ENCODE measurements at regions not wholly inside any gene's neighbourhood (a gene's known extent, or its start where the extent isn't known, plus 50 kb on each side); places are given as distances from the start of the nearest gene placed in this dataset.

DNA sequence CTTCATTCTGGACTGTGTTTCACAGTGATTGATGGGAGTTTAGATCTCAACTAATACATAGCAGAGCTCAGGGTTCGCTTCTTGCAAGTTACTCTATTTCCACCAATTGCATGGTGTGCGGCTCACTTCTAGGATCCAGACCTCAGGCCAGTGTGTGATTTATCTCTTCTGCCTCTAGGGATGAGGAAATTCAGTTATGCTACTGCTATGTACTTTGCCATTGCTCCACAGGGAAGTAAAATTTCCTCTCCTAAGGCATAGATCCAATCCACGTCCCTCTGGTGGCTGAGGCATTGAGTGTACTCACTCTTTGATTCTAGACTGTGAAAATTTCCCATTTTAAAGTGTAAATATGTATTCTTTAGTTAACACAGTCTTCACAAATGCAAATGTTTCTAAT, 214.1 kb downstream of the HS3ST3B1 start (continued):
- TF ChIP-seq SETDB1 (CRISPR knock-in tag; IDR thresholded peaks at IDR 0.05; ENCODE audit: borderline replicate concordance) (no peak), POLR2AphosphoS5 (IDR thresholded peaks at IDR 0.05; ENCODE audit: low read depth, low read length) (no peak), ZNF160 (CRISPR knock-in tag; IDR thresholded peaks at IDR 0.05) (no peak), ZNF335 (CRISPR knock-in tag; IDR thresholded peaks at IDR 0.05) (no peak)

DNA sequence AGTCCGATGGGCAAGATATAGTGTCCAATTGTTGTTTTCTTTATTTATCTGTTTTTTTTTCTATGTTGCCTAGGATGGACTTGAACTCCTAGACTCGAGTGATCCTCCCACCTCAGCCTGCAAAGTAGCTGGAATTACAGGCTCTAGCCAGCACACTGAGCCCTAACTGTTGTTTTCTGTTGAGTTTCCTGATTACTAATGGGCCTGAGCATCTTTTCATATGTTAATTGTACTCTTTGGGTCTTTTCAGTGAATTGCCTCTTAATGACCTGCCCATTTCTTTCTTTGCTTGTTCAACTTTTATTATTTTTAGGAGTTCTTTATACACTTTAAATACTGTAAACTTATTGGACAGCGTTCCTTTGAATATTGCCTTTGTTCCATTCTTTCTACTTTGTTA, 213.0 kb downstream of the HS3ST3B1 start:
- H3K79me2 ChIP-seq (ENCODE audit: insufficient read depth, low read length) = no peaks in the 10 kb centered on the region
- POLR2A ChIA-PET = interaction anchor here (0.6 kb wide), 1 partner anchor 236 kb away, joined by 3 read pairs; no protein-coding TSS in a partner anchor
- in situ Hi-C loops (cut with HindIII; ENCODE audit: extremely low pct_ligation_motif_present, low pct_unique_long_range_greater_than_20kb) (no loop called here), intact Hi-C loops (cut with micrococcal nuclease; ENCODE audit: unreplicated experiment) (no loop called here)
- no peak overlapping the region for H3K4me2 ChIP-seq (ENCODE audit: low read depth, low read length)
- no peak overlapping the region for H3K9ac ChIP-seq (ENCODE audit: insufficient read depth, low read depth, low read length)
- no TSS peak for BruUV-seq (replicated peaks)
- H3K4me3 ChIP-seq (replicated peaks in 1 of 3; ENCODE audit: insufficient read depth in 1 of 3, low read depth in 2 of 3, low read length in 3 of 3) = no peak overlapping the region
- no peak for FAIRE-seq
- TF ChIP-seq NFE2L2 (IDR thresholded peaks at IDR 0.05; ENCODE audit: low read length) (no peak), PPARG (CRISPR knock-in tag; conservative IDR thresholded peaks at IDR 0.05) (no peak), SIN3B (IDR thresholded peaks at IDR 0.05; ENCODE audit: low read length) (no peak), MATR3 (CRISPR knock-in tag; IDR thresholded peaks at IDR 0.05) (no peak), U2AF2 (IDR thresholded peaks at IDR 0.05; ENCODE audit: low read depth, low read length) (no peak), ATF1 (CRISPR knock-in tag; IDR thresholded peaks at IDR 0.05) (no peak), ZNF138 (CRISPR knock-in tag; IDR thresholded peaks at IDR 0.05; ENCODE audit: low read depth) (no peak), ZNF264 (CRISPR knock-in tag; IDR thresholded peaks at IDR 0.05) (no peak), NR1H2 (CRISPR knock-in tag; IDR thresholded peaks at IDR 0.05; ENCODE audit: borderline replicate concordance, low read depth) (no peak), STAG1 (CRISPR knock-in tag; IDR thresholded peaks at IDR 0.05) (no peak), ZFP62 (CRISPR knock-in tag; IDR thresholded peaks at IDR 0.05) (no peak), TOPORS (CRISPR knock-in tag; IDR thresholded peaks at IDR 0.05) (no peak), HNRNPLL (IDR thresholded peaks at IDR 0.05; ENCODE audit: low read depth, low read length, poor library complexity, severe bottlenecking) (no peak)
- TF ChIP-seq, protein P1, sequence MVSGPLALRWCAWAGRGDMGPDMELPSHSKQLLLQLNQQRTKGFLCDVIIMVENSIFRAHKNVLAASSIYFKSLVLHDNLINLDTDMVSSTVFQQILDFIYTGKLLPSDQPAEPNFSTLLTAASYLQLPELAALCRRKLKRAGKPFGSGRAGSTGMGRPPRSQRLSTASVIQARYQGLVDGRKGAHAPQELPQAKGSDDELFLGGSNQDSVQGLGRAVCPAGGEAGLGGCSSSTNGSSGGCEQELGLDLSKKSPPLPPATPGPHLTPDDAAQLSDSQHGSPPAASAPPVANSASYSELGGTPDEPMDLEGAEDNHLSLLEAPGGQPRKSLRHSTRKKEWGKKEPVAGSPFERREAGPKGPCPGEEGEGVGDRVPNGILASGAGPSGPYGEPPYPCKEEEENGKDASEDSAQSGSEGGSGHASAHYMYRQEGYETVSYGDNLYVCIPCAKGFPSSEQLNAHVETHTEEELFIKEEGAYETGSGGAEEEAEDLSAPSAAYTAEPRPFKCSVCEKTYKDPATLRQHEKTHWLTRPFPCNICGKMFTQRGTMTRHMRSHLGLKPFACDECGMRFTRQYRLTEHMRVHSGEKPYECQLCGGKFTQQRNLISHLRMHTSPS (CRISPR knock-in tag; IDR thresholded peaks at IDR 0.05; ENCODE audit: low read depth) = no peak
- TF ChIP-seq, protein P2, sequence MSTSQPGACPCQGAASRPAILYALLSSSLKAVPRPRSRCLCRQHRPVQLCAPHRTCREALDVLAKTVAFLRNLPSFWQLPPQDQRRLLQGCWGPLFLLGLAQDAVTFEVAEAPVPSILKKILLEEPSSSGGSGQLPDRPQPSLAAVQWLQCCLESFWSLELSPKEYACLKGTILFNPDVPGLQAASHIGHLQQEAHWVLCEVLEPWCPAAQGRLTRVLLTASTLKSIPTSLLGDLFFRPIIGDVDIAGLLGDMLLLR (CRISPR knock-in tag; IDR thresholded peaks at IDR 0.05) = no peak
- CTCF ChIA-PET (ENCODE audit: low intra/inter-chr PET ratio, low total read pairs) = no interaction called here
- H3K27ac ChIP-seq (ENCODE audit: extremely low read length, insufficient read depth, low read length) = no peak overlapping the region
- H3K4me1 ChIP-seq (ENCODE audit: insufficient read depth, low read length) = no peaks in the 10 kb centered on the region
- no peaks in the 10 kb centered on the region; a peak in 3 of 5 replicates for H3K36me3 ChIP-seq (replicated peaks in 1 of 2; ENCODE audit: control insufficient read depth in 1 of 2, insufficient read depth in 2 of 2, low read length in 2 of 2)
- 93% methylated on average over 3 of the region's 3 CpGs for WGBS (ENCODE audit: low lambda C conversion rate)
- no peak for DNase-seq (ENCODE audit: low spot score)
- ATAC-seq = no peak
- H2AFZ ChIP-seq (ENCODE audit: low read length) = no peak overlapping the region
- no peaks in the 10 kb centered on the region for H3K9me3 ChIP-seq (ENCODE audit: low read length)
- H4K20me1 ChIP-seq (ENCODE audit: insufficient read depth, low read length) = no peaks in the 10 kb centered on the region
- no peaks in the 10 kb centered on the region for H3K27me3 ChIP-seq (ENCODE audit: control insufficient read depth in 1 of 2, insufficient read depth in 2 of 2, low read length in 2 of 2)

All from HepG2 (cell line).